SK-N-MC (cell line): ENCODE measurements at regions not wholly inside any gene's neighbourhood (a gene's known extent, or its start where the extent isn't known, plus 50 kb on each side); places are given as distances from the start of the nearest gene placed in this dataset.

Experiments used
- EZH2 ChIP-seq: fragments of 200-600 bp; sonication (generic); IDR thresholded peaks from one replicate; pipeline ENCODE4 v1.6.1; 2017; ENCODE audit warnings: antibody characterized with exemption
- FOXP2 ChIP-seq: optimal IDR thresholded peaks from 2 replicates; pipeline ENCODE3; 2011; ENCODE audit warnings: mild to moderate bottlenecking, moderate library complexity; ENCODE audit not compliant: insufficient read depth; ENCODE audit errors: extremely low read length, control extremely low read depth
- POLR2AphosphoS5 ChIP-seq: IDR thresholded peaks from 2 replicates; pipeline ENCODE4 v1.6.1; 2012; ENCODE audit warnings: mild to moderate bottlenecking, low read depth, low read length, borderline replicate concordance

- TF ChIP-seq POLR2AphosphoS5 = no peak
- TF ChIP-seq EZH2 = no peak
- no peak for TF ChIP-seq FOXP2
These were observed 169.2 kb upstream of the NCKAP5 start for GRCh38 chr2:133737242-133737993.
